Amniotic stem cell (primary cell): ENCODE measurements at regions not wholly inside any gene's neighbourhood (a gene's known extent, or its start where the extent isn't known, plus 50 kb on each side); places are given as distances from the start of the nearest gene placed in this dataset.
"Not testable (repeated sequence)": the region's sequence is repeated elsewhere in the genome, so short reads cannot be mapped to it uniquely, and the experiment has no call there.

ENCODE experiments used
- DNase-seq: peaks from one replicate; lab custom pipeline; 2025; lab: John Stamatoyannopoulos, UW

DNA sequence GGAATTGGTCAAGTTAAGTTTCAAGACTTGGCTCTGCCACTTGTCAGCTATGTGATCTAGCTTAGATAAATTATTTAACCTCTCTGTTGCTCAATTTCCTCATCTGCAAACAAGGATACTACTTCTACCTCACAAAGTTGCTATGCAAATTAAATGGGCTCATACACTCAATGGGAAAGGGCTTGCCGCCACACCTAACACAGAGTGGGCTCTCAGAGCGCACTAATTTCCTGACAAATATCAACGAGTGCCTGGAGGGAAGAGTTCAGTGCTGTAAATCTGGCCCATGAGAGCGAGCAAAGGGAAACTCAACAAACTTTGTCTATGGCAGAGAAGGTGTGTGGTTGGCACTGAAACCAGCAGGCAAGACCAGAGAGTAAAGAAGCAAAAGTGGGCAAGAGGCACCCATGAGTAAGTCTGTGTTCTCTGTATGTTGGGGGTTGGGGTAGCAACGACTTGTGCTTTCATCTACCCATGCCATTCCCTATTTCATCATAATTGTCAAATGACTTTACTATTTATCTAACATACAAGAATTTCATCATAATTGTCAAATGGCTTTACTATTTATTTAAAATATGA, 60.7 kb upstream of the PHF21A start:
- DNase-seq: no peak

DNA sequence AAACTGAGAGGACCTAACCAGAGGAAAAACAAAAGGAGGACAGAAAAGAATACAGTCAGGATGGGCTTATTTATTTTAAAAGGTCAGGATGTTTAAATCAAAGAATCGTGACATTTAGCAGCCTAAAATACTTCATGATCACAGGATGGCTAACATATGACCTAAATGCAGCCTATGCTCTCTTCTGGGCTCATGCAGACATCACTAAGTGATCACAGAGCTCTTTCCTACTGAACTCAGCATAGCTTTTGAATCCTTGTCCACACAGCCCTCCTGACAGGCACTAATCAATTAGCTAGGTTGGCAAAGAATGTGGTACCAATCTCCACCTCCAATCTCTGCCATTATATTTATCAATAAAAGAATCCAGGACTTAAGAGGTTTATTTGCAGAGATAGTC, 60.1 kb upstream of the PHF21A start:
- DNase-seq: no peak

- no peak for DNase-seq
These were observed 59.5 kb upstream of the PHF21A start for GRCh38 chr11:46180736-46181135.

- DNase-seq: no peak
These were observed 57.3 kb upstream of the PHF21A start for GRCh38 chr11:46178513-46178912.

GRCh38 chr11:46176421-46176820, 55.2 kb upstream of the PHF21A start:
- no peak for DNase-seq

DNA sequence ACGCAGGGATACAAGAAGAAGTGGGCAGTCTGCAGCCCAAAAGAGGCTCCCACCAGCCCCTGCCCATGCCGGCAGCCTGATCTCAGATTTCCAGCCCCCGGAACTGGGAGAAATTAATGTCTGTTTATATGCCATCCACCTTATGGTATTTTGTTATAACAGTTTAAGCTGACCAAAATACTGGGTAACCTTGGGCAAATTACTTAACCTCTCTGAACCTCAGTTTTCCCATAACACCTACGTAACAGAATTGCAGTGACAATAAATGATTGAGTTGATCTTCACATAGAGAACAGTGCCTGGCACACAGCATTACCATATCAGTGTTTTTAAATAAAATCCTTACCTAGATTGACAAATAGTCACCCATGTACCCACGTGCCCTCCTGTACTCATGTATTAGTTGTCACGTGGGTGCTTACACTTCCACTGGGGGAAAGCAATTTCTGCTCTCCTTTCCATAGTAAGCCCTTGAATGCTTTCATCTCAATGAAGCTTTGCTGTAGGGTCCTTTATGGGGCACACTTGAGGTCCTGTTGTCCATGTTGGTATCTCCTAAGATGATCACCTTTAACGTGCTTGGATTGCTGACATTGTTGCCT, 54.2 kb upstream of the PHF21A start:
- no peak for DNase-seq

- not testable (repeated sequence) for DNase-seq
These were observed 50.4 kb upstream of the PHF21A start for GRCh38 chr11:46171693-46172092.
